Mammary epithelial cell (primary cell): ENCODE measurements at regions not wholly inside any gene's neighbourhood (a gene's known extent, or its start where the extent isn't known, plus 50 kb on each side); places are given as distances from the start of the nearest gene placed in this dataset.
A peak's percentile ranks its signal among the peaks of the same experiment; 100 is the strongest.

Experiments used
- EZH2 ChIP-seq: IDR thresholded peaks from 2 replicates; pipeline ENCODE4 v1.6.1; 2012; ENCODE audit warnings: low read length, inconsistent platforms, borderline replicate concordance
- TF ChIP-seq, protein P1 (sequence below), 2 donors: IDR thresholded peaks in 1 of 2; conservative IDR thresholded peaks in 1 of 2; 2 replicates each; pipeline ENCODE4 v1.5.1; 2011 to 2012; ENCODE audit warnings: inconsistent platforms in 2 of 2, low read length in 2 of 2, mild to moderate bottlenecking in 2 of 2, control low read depth in 1 of 2, low read depth in 1 of 2; ENCODE audit not compliant: insufficient read depth in 1 of 2; ENCODE audit errors: extremely low read depth in 1 of 2

DNA sequence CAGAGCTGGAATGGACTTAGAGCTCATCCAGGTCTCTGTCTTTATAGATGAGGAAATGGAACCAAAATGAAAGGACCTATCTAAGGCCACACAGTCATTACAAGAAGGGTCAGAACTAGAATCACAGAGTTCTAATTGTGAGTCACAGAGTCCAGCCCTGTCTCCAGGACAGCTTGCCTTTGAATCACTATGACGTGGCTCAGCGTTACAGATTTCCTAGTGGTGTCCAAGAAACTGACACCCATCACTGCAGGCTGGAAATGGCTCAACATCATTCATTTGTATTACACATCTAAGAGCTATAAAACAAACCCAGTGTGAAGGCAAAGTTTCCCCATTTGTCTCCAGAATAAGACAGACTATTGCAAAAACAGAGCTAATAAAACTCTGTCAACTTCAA is 164.3 kb upstream of the SIX2 start:
- TF ChIP-seq, protein P1, sequence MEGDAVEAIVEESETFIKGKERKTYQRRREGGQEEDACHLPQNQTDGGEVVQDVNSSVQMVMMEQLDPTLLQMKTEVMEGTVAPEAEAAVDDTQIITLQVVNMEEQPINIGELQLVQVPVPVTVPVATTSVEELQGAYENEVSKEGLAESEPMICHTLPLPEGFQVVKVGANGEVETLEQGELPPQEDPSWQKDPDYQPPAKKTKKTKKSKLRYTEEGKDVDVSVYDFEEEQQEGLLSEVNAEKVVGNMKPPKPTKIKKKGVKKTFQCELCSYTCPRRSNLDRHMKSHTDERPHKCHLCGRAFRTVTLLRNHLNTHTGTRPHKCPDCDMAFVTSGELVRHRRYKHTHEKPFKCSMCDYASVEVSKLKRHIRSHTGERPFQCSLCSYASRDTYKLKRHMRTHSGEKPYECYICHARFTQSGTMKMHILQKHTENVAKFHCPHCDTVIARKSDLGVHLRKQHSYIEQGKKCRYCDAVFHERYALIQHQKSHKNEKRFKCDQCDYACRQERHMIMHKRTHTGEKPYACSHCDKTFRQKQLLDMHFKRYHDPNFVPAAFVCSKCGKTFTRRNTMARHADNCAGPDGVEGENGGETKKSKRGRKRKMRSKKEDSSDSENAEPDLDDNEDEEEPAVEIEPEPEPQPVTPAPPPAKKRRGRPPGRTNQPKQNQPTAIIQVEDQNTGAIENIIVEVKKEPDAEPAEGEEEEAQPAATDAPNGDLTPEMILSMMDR (conservative IDR thresholded peaks at IDR 0.05 in 1 of 2, IDR thresholded peaks at IDR 0.05 in 1 of 2; ENCODE audit: extremely low read depth in 1 of 2, insufficient read depth in 1 of 2, low read depth in 1 of 2, low read length in 2 of 2) = peak; percentile 17 to 31
- TF ChIP-seq EZH2 = no peak
